ENCODE measurements at regions not wholly inside any gene's neighbourhood (a gene's known extent, or its start where the extent isn't known, plus 50 kb on each side); places are given as distances from the start of the nearest gene placed in this dataset.

DNA sequence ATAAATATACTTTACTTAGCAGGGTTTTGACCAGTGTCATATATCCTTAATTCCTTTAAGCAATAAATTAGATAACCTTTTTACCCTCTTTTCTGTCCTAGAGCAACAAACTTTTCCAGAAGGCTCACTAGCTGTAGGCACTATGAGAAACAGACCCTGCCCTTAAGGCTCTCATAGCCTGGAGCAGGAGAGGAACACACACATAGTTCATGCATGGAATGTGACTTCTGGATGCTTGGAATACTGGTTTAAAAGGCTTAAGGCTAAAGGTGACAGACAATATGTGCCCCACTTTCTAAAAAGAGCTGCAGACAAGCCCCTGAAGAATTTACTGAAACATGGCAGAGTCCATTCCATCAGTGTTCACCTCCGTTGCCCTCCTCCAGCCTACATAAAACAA is 237.2 kb downstream of the TTC8 start:
- intact Hi-C loops (cut with DNase I, micrococcal nuclease): no loop called here
- no peak overlapping the region for H3K4me3 Mint-ChIP-seq
- TF ChIP-seq, protein P1, sequence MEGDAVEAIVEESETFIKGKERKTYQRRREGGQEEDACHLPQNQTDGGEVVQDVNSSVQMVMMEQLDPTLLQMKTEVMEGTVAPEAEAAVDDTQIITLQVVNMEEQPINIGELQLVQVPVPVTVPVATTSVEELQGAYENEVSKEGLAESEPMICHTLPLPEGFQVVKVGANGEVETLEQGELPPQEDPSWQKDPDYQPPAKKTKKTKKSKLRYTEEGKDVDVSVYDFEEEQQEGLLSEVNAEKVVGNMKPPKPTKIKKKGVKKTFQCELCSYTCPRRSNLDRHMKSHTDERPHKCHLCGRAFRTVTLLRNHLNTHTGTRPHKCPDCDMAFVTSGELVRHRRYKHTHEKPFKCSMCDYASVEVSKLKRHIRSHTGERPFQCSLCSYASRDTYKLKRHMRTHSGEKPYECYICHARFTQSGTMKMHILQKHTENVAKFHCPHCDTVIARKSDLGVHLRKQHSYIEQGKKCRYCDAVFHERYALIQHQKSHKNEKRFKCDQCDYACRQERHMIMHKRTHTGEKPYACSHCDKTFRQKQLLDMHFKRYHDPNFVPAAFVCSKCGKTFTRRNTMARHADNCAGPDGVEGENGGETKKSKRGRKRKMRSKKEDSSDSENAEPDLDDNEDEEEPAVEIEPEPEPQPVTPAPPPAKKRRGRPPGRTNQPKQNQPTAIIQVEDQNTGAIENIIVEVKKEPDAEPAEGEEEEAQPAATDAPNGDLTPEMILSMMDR (IDR thresholded peaks at IDR 0.05): no peak
- H3K27me3 ChIP-seq (ENCODE audit: control insufficient read depth in 1 of 2, insufficient read depth in 2 of 2, low read length in 2 of 2): no peaks in the 10 kb centered on the region
- CTCF ChIA-PET: no interaction called here
- peaks cover 3% of the 10 kb centered on the region for H3K4me1 Mint-ChIP-seq (ENCODE audit: low read depth)
- H3K36me3 ChIP-seq (ENCODE audit: insufficient read depth, low read length): no peaks in the 10 kb centered on the region
- no peaks in the 10 kb centered on the region for H3K36me3 Mint-ChIP-seq (ENCODE audit: low read depth)
- peaks cover 3% of the 10 kb centered on the region for H3K4me1 ChIP-seq (ENCODE audit: insufficient read depth, low read length)
- no peaks in the 10 kb centered on the region for H3K9me3 Mint-ChIP-seq
- no peaks in the 10 kb centered on the region for H3K9me3 ChIP-seq (ENCODE audit: control insufficient read depth in 1 of 2, insufficient read depth in 1 of 2, low read length in 2 of 2)
- ATAC-seq (ENCODE audit: poor library complexity) (no peak), DNase-seq (no peak)
- no peak overlapping the region for H3K4me3 ChIP-seq (ENCODE audit: low read length)
- H3K27me3 Mint-ChIP-seq: peaks cover 8% of the 10 kb centered on the region
- POLR2A ChIA-PET: no interaction called here
- no peak overlapping the region for H3K27ac Mint-ChIP-seq
- H3K27ac ChIP-seq (ENCODE audit: low read depth in 1 of 2, low read length in 2 of 2): no peak overlapping the region

- TF ChIP-seq, protein P1 (IDR thresholded peaks at IDR 0.05): no peak
- ChIA-PET CTCF (no interaction called here), POLR2A (no interaction called here)
- peaks cover 14% of the 10 kb centered on the region for H3K27me3 Mint-ChIP-seq
- H3K9me3 Mint-ChIP-seq: no peaks in the 10 kb centered on the region
- Histone ChIP-seq H3K9me3 (ENCODE audit: control insufficient read depth in 1 of 2, insufficient read depth in 1 of 2, low read length in 2 of 2) (no peaks in the 10 kb centered on the region), H3K27me3 (ENCODE audit: control insufficient read depth in 1 of 2, insufficient read depth in 2 of 2, low read length in 2 of 2) (no peaks in the 10 kb centered on the region), H3K4me3 (ENCODE audit: low read length) (no peak overlapping the region), H3K27ac (ENCODE audit: low read depth in 1 of 2, low read length in 2 of 2) (no peak overlapping the region), H3K4me1 (ENCODE audit: insufficient read depth, low read length) (peaks cover 15% of the 10 kb centered on the region), H3K36me3 (ENCODE audit: insufficient read depth, low read length) (no peaks in the 10 kb centered on the region)
- H3K4me3 Mint-ChIP-seq: no peak overlapping the region
- intact Hi-C loops (cut with DNase I, micrococcal nuclease): no loop called here
- ATAC-seq (ENCODE audit: poor library complexity) (no peak), DNase-seq (no peak)
- H3K4me1 Mint-ChIP-seq (ENCODE audit: low read depth): peaks cover 16% of the 10 kb centered on the region
- no peaks in the 10 kb centered on the region for H3K36me3 Mint-ChIP-seq (ENCODE audit: low read depth)
- H3K27ac Mint-ChIP-seq: no peak overlapping the region
Measured at GRCh38 chr14:89065879-89066278, 241.4 kb downstream of the TTC8 start.

GRCh38 chr14:89067293-89067972 is 243.0 kb downstream of the TTC8 start:
- peaks cover 20% of the 10 kb centered on the region for H3K27me3 Mint-ChIP-seq
- H3K9me3 Mint-ChIP-seq: no peaks in the 10 kb centered on the region
- Histone ChIP-seq H3K27ac (ENCODE audit: low read depth in 1 of 2, low read length in 2 of 2) (no peak overlapping the region), H3K27me3 (ENCODE audit: control insufficient read depth in 1 of 2, insufficient read depth in 2 of 2, low read length in 2 of 2) (no peaks in the 10 kb centered on the region), H3K4me3 (ENCODE audit: low read length) (no peak overlapping the region), H3K36me3 (ENCODE audit: insufficient read depth, low read length) (no peaks in the 10 kb centered on the region), H3K4me1 (ENCODE audit: insufficient read depth, low read length) (peaks cover 15% of the 10 kb centered on the region), H3K9me3 (ENCODE audit: control insufficient read depth in 1 of 2, insufficient read depth in 1 of 2, low read length in 2 of 2) (no peaks in the 10 kb centered on the region)
- ChIA-PET POLR2A (no interaction called here), CTCF (interaction anchor here (1.0 kb wide), 1 partner anchor 10 kb away, joined by 3 read pairs; no protein-coding TSS in a partner anchor)
- DNase-seq (peak in 4 of 14 experiments; percentile 3 to 70 (median 48)), ATAC-seq (ENCODE audit: poor library complexity) (peak; percentile 64)
- H3K4me1 Mint-ChIP-seq (ENCODE audit: low read depth): peaks cover 16% of the 10 kb centered on the region
- H3K27ac Mint-ChIP-seq: no peak overlapping the region
- H3K4me3 Mint-ChIP-seq: peak overlapping the region; percentile 2
- TF ChIP-seq, protein P1 (IDR thresholded peaks at IDR 0.05): no peak
- H3K36me3 Mint-ChIP-seq (ENCODE audit: low read depth): no peaks in the 10 kb centered on the region
- intact Hi-C loops (cut with DNase I, micrococcal nuclease): no loop called here

Measured in CD4-positive, alpha-beta T cell (primary cell).